Dendritic cell treated with granulocyte-macrophage colony-stimulating factor and Interleukin-4, amounts not matched to agents 40 ng/mL and 50 ng/mL, for 4 days (primary cell): ENCODE measurements at regions not wholly inside any gene's neighbourhood (a gene's known extent, or its start where the extent isn't known, plus 50 kb on each side); places are given as distances from the start of the nearest gene placed in this dataset.

Source experiments
- H3K27ac Mint-ChIP-seq: one replicate; pipeline ENCODE4 v1.8.0; 2022; ENCODE audit warnings: mild to moderate bottlenecking, mixed read lengths
- H3K27me3 Mint-ChIP-seq: one replicate; pipeline ENCODE4 v1.8.0; 2022; ENCODE audit warnings: mild to moderate bottlenecking, mixed read lengths
- H3K36me3 Mint-ChIP-seq: one replicate; pipeline ENCODE4 v1.8.0; 2022; ENCODE audit warnings: low read depth, mixed read lengths
- H3K4me1 Mint-ChIP-seq: one replicate; pipeline ENCODE4 v1.8.0; 2022; ENCODE audit warnings: low read depth, mixed read lengths
- H3K4me3 Mint-ChIP-seq: one replicate; pipeline ENCODE4 v1.8.0; 2022; ENCODE audit warnings: mild to moderate bottlenecking, moderate library complexity, mixed read lengths
- H3K9me3 Mint-ChIP-seq: one replicate; pipeline ENCODE4 v1.8.0; 2022; ENCODE audit warnings: mixed read lengths
- intact Hi-C: fragments of 100-400 bp; cut with micrococcal nuclease; formaldehyde crosslinking; loops from one replicate; pipeline ENCODE4 v1.15.0; 2022

DNA sequence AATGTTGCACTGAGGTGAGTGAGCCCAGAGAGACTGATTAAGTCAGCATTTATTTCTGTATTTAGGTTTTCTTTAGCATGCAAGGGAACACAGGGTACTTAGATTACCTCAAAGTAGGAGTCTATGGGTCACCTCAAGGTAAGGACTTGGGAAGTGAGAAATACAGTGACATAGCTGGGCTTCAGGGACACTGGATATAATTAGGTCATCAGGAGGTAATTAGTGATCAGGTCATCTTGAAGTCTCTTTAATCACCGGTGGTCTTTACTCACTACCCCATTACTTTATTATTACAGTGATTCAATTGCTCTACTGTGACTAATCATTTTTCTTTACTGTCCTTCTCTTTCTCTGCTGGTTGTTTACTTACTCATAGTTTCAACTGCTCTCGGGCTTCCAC, 59.9 kb upstream of the KCNK1 start:
- Mint-ChIP-seq H3K27me3 (peaks cover 3% of the 10 kb centered on the region), H3K9me3 (no peaks in the 10 kb centered on the region), H3K27ac (no peak overlapping the region), H3K4me3 (no peak overlapping the region), H3K36me3 (no peaks in the 10 kb centered on the region), H3K4me1 (no peaks in the 10 kb centered on the region)
- intact Hi-C loops: no loop called here

DNA sequence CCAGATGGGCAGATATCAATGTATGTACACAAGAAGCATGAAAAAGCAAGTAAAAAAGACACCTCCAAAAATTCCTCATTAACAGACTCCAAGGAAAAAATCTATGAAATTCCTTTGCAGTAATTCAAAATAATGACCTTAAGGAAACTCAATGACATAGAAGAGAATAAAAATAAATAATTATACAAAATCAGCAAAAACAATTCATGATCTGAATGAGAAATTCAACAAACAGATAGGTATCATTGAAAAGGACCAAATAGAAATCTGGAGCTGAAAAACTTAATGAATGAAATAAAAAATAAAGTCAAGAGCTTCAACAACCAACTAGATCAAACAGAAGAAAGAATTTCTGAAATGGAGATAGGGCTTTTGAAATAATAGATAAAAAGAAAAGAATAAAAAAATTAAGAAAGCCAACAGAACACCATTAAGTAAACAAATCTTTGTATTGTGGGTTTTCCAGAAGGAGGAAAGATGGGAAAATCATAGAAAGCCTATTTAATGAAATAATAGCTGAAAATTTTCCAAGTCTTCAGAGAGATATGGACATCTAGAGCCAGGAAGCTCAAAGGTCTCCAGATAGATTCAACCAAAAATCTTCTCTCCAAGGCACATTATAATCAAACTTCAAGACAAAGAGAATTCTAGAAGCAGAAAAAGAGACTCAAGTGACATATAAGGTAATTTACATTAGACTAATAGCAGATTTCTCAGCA, 52.0 kb upstream of the KCNK1 start:
- H3K36me3 Mint-ChIP-seq: no peaks in the 10 kb centered on the region
- no peak overlapping the region for H3K27ac Mint-ChIP-seq
- H3K27me3 Mint-ChIP-seq: no peaks in the 10 kb centered on the region
- intact Hi-C loops: no loop called here
- no peaks in the 10 kb centered on the region for H3K4me1 Mint-ChIP-seq
- peaks cover 33% of the 10 kb centered on the region for H3K9me3 Mint-ChIP-seq
- H3K4me3 Mint-ChIP-seq: no peak overlapping the region
